ENCODE measurements at regions not wholly inside any gene's neighbourhood (a gene's known extent, or its start where the extent isn't known, plus 50 kb on each side); places are given as distances from the start of the nearest gene placed in this dataset.

DNA sequence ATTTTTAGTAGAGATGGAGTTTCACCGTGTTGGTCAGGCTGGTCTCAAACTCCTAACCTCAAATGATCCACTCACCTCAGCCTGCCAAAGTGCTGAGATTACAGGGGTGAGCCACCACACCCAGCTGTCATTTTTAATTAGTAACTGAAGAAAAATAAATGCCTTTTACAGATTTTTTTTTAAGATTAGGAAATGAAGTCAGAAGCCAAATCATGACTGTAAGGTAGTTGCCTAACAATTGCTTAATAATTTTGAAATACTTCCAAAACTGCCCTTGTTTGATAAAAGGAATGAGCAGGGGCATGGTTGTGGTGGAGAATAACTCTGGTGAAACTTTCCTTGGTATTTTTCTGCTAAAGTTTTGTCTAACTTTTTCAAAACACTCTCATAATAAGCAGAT, 98.9 kb upstream of the SLC5A12 start:
- no peak for ATAC-seq (replicated peaks in 6 of 8)
- in situ Hi-C loops (cut with MboI; ENCODE audit: low pct_unique_long_range_greater_than_20kb in 2 of 9, low sequenced_read_pairs in 9 of 9, unreplicated experiment in 9 of 9), result no loop called here
- Histone ChIP-seq H3K27ac (no peak overlapping the region), H3K4me1 (replicated peaks in 1 of 2) (no peaks in the 10 kb centered on the region), H3K4me3 (no peak overlapping the region)
- WGBS, 10 experiments, result 40 to 100% (median 79%) methylated on average over 1 of the region's 1 CpG; no CpG with 5 or more reads in 6 of the 10 experiments

DNA sequence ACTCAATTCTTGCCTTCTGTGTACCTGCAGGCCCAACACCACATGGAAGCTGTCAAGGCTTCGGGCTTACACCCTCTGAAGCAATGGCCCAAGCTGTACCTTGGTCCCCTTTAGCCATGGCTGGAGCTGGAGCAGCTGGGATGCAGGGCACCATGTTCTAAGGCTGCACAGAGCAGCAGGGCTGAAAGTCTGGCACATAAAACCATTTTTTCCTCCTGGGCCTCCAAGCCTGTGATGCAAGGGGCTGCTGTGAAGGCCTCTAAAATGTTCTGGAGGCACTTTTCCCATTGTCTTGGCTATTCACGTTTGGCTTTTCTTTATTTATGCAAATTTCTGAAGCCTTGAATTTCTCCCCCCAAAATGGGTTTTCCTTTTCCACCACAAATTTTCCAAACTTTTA, 102.1 kb upstream of the SLC5A12 start:
- no peak overlapping the region for H3K4me3 ChIP-seq
- in situ Hi-C loops (cut with MboI; ENCODE audit: low pct_unique_long_range_greater_than_20kb in 2 of 9, low sequenced_read_pairs in 9 of 9, unreplicated experiment in 9 of 9), result no loop called here
- WGBS, 10 experiments, result 0 to 100% (median 67%) methylated on average over 1 to 2 of the region's 2 CpGs
- ATAC-seq (replicated peaks in 6 of 8), result no peak
- no peaks in the 10 kb centered on the region for H3K4me1 ChIP-seq (replicated peaks in 1 of 2)
- no peak overlapping the region for H3K27ac ChIP-seq

DNA sequence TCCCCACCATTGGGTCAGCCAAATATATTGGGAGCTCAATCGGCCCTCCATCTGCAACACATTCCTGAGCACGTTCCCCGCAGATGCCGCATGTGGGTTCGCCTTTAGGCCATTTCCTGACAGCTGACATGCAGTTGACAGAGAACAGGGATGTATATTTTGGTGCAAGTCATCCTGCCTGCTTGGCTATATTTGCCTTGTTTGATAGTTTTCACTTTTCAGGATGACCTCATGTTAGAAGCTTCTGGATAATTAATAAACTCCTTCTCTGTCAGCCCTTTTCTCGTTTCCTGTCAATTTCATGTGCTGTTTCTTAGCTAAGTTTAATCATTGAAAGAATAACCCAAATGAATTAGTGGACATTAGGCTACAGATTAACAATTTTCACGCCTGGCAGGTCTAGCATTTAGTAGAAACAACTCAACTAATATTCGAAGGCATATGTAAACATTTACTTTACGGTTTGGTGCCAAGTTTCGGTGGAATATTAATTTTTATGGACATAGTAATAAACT, 105.8 kb upstream of the SLC5A12 start:
- 32 to 100% (median 94%) methylated on average over 3 to 10 of the region's 10 CpGs; no CpG with 5 or more reads in 1 of the 10 experiments for WGBS, 10 experiments
- ATAC-seq (replicated peaks in 6 of 8), result peak in 1 of 8 experiments; percentile 30
- Histone ChIP-seq H3K4me3 (no peak overlapping the region), H3K27ac (no peak overlapping the region), H3K4me1 (replicated peaks in 1 of 2) (no peaks in the 10 kb centered on the region)
- in situ Hi-C loops (cut with MboI; ENCODE audit: low pct_unique_long_range_greater_than_20kb in 2 of 9, low sequenced_read_pairs in 9 of 9, unreplicated experiment in 9 of 9), result no loop called here

DNA sequence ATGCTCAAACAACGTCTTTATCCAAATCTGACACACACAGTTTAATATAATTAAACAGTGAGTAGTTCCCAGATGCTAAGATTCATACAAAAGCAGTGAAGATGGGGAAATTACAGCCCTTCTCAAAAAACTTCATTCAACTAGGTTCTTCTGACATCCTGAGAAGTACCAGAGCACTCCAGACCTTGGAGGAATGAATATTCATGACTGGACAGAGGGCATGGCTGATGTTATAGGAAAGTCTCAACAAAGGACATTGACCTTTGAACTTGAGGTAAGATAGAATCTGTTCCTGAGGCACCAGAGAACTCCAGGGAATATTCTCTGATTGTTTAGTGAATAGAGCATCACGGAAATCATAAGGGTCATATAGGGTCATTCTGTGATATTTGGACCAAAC, 106.4 kb upstream of the SLC5A12 start:
- WGBS, 10 experiments, result 0 to 100% (median 73%) methylated on average over 1 to 2 of the region's 2 CpGs
- Histone ChIP-seq H3K4me1 (replicated peaks in 1 of 2) (no peaks in the 10 kb centered on the region), H3K27ac (no peak overlapping the region), H3K4me3 (no peak overlapping the region)
- in situ Hi-C loops (cut with MboI; ENCODE audit: low pct_unique_long_range_greater_than_20kb in 2 of 9, low sequenced_read_pairs in 9 of 9, unreplicated experiment in 9 of 9), result no loop called here
- no peak for ATAC-seq (replicated peaks in 6 of 8)

DNA sequence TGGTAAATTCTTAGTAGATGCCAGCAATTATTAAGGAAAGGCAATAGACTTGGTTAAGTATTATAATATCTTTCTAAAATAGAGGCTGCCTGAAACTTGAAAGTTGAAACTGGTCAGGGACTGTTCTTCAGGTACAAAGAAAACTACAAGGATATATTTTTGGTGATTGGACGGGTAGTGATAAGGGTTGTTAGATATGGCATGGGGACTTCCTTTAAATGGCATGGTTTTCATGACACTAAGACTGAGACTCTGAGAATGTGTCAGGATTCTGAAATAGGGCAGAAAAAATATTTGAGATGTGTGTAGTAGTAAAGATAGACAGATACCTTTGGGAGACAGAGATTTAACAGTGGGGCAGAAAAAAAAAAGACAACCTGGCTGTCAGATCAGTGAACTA, 108.4 kb upstream of the SLC5A12 start:
- Histone ChIP-seq H3K4me3 (no peak overlapping the region), H3K27ac (no peak overlapping the region), H3K4me1 (replicated peaks in 1 of 2) (no peaks in the 10 kb centered on the region)
- in situ Hi-C loops (cut with MboI; ENCODE audit: low pct_unique_long_range_greater_than_20kb in 2 of 9, low sequenced_read_pairs in 9 of 9, unreplicated experiment in 9 of 9), result no loop called here
- ATAC-seq (replicated peaks in 6 of 8), result no peak
- WGBS, 10 experiments, result 60 to 100% (median 100%) methylated on average over 1 of the region's 1 CpG; no CpG with 5 or more reads in 4 of the 10 experiments

DNA sequence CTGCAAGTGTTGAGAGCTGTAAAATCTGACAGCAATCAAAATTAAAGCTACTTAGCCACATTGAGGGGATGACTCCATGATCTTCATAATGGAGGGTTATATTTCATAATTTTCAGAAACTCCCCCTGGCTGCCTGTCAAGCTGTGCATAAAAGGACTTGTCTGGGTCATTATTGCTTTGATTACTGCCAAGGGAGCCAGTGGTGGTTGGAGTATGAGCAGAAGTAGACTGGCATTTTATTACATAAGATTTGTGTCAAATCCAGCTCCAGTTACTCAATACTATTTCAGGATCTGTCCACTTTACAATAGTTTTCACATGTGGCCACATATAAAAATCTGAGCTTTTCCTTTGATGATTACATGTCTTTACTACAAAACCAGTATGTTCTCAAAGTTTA, 108.9 kb upstream of the SLC5A12 start:
- Histone ChIP-seq H3K4me1 (replicated peaks in 1 of 2) (no peaks in the 10 kb centered on the region), H3K4me3 (no peak overlapping the region), H3K27ac (no peak overlapping the region)
- in situ Hi-C loops (cut with MboI; ENCODE audit: low pct_unique_long_range_greater_than_20kb in 2 of 9, low sequenced_read_pairs in 9 of 9, unreplicated experiment in 9 of 9), result no loop called here
- ATAC-seq (replicated peaks in 6 of 8), result no peak

DNA sequence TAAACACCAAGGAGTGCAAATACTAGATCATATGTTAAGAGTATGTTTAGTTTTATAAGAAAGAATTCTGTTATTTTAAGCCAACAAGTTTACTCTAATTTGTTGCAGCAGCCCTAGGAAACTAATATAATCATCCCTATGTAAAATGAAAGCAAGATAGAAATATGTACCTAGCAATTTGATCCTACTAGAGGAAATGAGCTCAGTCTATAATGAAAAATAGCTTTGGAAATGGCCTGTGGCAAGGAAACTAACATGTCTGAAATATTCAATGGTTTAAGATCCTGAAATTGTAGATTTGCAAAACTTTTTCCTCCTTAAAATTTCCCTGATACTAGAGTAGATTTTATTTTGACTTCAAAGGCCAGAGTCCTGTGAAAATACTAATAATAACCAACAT, 112.7 kb upstream of the SLC5A12 start:
- no peak for ATAC-seq (replicated peaks in 6 of 8)
- H3K27ac ChIP-seq, result no peak overlapping the region
- no peaks in the 10 kb centered on the region for H3K4me1 ChIP-seq (replicated peaks in 1 of 2)
- in situ Hi-C loops (cut with MboI; ENCODE audit: low pct_unique_long_range_greater_than_20kb in 2 of 9, low sequenced_read_pairs in 9 of 9, unreplicated experiment in 9 of 9), result no loop called here
- no peak overlapping the region for H3K4me3 ChIP-seq

DNA sequence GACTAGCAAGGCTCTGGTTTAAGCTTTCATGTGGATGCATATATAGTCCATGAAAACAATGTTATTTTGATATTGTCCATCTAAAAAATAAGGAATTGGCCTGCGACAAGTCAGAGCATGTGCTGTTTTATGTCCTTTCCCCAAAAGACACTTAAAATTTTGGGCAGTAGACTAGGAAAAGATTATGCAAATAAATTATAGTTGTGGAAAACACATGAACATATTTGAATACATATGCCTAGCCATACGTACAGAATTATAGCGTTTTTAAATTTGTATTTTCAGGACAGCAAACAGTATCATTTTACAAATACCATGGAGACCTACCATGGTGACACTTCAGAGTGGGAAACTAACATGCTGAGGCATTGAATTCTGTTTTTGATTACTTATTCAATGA, 113.8 kb upstream of the SLC5A12 start:
- 33 to 100% (median 91%) methylated on average over 1 to 3 of the region's 3 CpGs for WGBS, 10 experiments
- in situ Hi-C loops (cut with MboI; ENCODE audit: low pct_unique_long_range_greater_than_20kb in 2 of 9, low sequenced_read_pairs in 9 of 9, unreplicated experiment in 9 of 9), result no loop called here

DNA sequence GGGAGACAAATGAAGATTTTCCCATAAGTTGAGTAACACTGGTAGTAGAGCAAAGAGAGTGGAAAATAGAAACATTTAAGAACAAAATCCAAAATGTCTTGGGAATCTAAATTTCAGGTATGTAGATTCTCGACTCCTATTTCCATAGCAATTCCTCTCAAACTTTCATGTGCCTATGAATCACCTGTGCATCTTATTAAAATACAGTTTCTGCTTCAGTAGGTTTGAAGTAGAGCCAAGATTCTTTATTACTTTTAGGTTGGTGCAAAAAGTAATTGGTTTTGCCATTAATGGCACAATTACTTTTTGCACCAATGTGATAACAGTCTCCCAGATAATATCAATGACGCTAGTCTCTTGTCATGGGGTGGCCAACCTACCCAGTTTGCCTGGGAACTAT, 115.3 kb upstream of the SLC5A12 start:
- 57 to 100% (median 87%) methylated on average over 1 to 2 of the region's 2 CpGs; no CpG with 5 or more reads in 2 of the 10 experiments for WGBS, 10 experiments
- H3K4me1 ChIP-seq (replicated peaks in 1 of 2), result no peaks in the 10 kb centered on the region
- no peak for ATAC-seq (replicated peaks in 6 of 8)
- no peak overlapping the region for H3K4me3 ChIP-seq
- H3K27ac ChIP-seq, result no peak overlapping the region
- in situ Hi-C loops (cut with MboI; ENCODE audit: low pct_unique_long_range_greater_than_20kb in 2 of 9, low sequenced_read_pairs in 9 of 9, unreplicated experiment in 9 of 9), result no loop called here

More for the DNA sequence above, 113.8 kb upstream of the SLC5A12 start:
- H3K4me3 ChIP-seq, result no peak overlapping the region
- H3K27ac ChIP-seq, result no peak overlapping the region
- no peak for ATAC-seq (replicated peaks in 6 of 8)
- no peaks in the 10 kb centered on the region for H3K4me1 ChIP-seq (replicated peaks in 1 of 2)

DNA sequence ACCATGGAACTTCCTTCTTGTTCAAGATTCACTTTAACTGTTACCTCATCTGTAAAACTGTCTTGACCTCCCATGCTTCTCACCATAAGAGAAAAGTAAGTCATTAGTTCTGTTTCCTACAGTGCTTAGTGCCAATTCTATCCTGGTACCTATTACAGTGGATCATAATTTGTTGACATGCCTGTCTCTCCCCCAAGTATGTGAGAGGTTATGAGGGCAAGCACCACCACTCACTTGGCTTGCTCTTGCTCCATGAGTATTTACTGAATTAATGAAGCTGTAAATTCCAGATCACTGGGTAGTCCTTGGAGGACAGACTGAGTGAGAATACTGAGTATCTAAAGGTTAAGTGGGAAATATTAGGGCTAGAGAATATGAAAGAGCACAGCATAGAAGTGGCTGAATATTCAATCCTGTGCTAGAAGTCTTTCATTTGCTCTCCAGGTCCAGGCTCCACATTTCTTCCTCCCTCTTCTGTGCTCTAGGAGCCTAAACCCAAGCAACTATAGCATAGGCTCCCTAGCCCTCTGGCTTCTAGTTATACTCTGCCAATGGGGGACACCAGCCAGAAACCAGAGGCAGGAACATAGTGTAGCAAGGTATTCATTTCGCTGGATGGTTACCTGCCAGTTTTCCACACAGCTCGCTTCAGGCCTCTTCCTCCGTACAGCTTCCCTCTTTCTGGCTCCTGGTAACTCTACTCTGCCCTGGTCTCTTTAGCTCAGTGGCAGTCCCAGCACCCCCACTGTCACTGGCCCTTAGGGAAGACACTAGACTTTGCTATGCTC, 118.2 kb upstream of the SLC5A12 start:
- Histone ChIP-seq H3K27ac (no peak overlapping the region), H3K4me1 (replicated peaks in 1 of 2) (no peaks in the 10 kb centered on the region), H3K4me3 (no peak overlapping the region)
- in situ Hi-C loops (cut with MboI; ENCODE audit: low pct_unique_long_range_greater_than_20kb in 2 of 9, low sequenced_read_pairs in 9 of 9, unreplicated experiment in 9 of 9), result no loop called here
- 90 to 100% (median 100%) methylated on average over 1 to 3 of the region's 3 CpGs; no CpG with 5 or more reads in 4 of the 10 experiments for WGBS, 10 experiments
- ATAC-seq (replicated peaks in 6 of 8), result no peak

DNA sequence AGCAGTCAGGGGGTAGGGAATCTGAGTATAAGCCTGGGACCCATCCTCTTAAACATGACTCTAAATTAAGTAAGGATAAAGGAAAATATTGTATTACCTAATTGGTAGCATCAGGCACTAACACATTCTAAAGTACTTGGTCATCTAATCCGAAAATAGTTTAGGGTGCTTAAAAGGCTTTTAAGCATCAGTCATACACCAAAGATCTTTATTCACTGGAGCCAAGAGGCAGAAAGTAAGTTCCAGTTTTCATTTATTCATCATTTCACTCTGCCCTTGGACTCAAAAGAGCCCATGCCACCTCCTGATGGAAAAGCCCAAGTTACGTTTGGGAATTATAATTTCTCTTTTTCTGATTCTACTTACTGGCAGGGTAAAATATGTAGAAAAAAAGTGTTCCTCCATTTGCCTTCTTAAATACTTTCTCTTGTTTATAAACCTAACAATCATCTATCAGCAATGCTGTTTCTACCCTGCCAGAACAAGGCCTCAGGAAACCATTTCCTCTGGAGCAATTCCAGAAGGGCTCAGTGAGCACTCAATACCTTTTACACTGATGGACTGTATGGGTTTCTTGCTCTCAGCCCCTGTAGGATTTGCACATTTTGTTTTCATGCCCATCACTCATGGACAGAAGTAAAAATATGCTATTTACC, 120.1 kb upstream of the SLC5A12 start:
- in situ Hi-C loops (cut with MboI; ENCODE audit: low pct_unique_long_range_greater_than_20kb in 2 of 9, low sequenced_read_pairs in 9 of 9, unreplicated experiment in 9 of 9), result no loop called here
- no peak for ATAC-seq (replicated peaks in 6 of 8)
- Histone ChIP-seq H3K4me3 (no peak overlapping the region), H3K27ac (no peak overlapping the region), H3K4me1 (replicated peaks in 1 of 2) (no peaks in the 10 kb centered on the region)
- 0 to 100% (median 92%) methylated on average over 1 to 2 of the region's 2 CpGs; no CpG with 5 or more reads in 1 of the 10 experiments for WGBS, 10 experiments

DNA sequence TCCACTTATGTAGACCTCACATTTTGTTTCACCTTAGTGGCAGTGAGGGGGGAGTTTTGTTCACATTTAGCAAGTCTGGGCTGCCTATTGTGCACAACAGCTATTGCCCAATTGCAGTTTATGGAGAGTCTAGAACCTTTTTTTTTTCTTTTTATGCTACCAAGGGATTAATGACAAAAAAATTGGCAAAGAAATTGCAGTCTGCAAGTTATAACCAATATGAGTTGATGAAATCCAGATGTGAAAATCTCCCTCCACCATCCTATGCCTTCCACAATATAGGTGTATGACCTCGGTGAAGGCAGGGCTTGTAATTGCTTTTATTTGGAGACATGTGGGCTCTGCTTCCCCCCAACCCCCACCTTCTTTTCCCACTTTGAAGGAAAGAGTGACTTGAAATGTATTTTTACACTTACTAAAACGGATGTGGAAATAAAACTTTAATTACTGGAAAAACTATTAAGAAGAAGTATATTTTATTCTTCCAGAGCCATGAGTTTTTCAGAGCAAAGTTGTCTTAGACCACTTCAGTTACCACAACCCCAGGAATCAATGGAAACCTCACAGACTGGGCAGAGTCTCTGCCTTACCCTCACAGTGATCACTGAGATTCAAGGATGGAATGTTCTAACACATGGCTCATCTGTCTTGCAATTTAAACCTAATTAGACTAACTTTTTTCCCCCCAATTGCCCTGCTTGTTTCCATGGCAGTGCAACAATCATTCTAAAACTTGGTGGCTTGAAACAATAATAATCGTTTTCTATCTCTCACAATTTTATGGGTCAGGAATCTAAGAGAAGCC, 120.8 kb upstream of the SLC5A12 start:
- H3K27ac ChIP-seq, result no peak overlapping the region
- in situ Hi-C loops (cut with MboI; ENCODE audit: low pct_unique_long_range_greater_than_20kb in 2 of 9, low sequenced_read_pairs in 9 of 9, unreplicated experiment in 9 of 9), result no loop called here
- no peak for ATAC-seq (replicated peaks in 6 of 8)
- no peaks in the 10 kb centered on the region for H3K4me1 ChIP-seq (replicated peaks in 1 of 2)
- 10 to 90% (median 37%) methylated on average over 1 to 3 of the region's 3 CpGs; no CpG with 5 or more reads in 2 of the 10 experiments for WGBS, 10 experiments
- H3K4me3 ChIP-seq, result no peak overlapping the region

DNA sequence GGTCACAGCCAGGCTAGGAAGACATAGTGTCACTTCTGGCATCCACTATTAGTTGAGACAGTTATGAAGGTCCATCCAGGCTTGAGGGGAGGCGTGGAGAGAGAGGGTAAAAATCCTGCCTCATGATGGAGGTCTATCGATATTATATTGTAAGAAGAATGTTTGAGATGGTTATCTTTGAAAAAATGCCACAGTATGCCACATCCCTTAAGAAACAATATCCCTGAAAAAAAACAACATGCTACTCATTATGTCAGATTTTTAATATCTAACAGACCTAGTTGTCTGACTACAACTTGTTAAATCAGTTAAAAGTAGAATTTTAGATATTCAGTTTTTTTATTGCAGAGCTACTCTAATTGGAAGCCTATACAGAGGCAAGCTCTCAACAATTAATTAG, 121.7 kb upstream of the SLC5A12 start:
- WGBS, 10 experiments, result 0 to 100% (median 82%) methylated on average over 1 to 2 of the region's 2 CpGs; no CpG with 5 or more reads in 3 of the 10 experiments
- ATAC-seq (replicated peaks in 6 of 8), result no peak
- Histone ChIP-seq H3K27ac (no peak overlapping the region), H3K4me3 (no peak overlapping the region), H3K4me1 (replicated peaks in 1 of 2) (peaks cover 0 to 2% of the 10 kb centered on the region in 2 donors)
- in situ Hi-C loops (cut with MboI; ENCODE audit: low pct_unique_long_range_greater_than_20kb in 2 of 9, low sequenced_read_pairs in 9 of 9, unreplicated experiment in 9 of 9), result no loop called here

All from motor neuron (in vitro differentiated cells).